Fibroblast of lung (primary cell): ENCODE measurements at regions not wholly inside any gene's neighbourhood (a gene's known extent, or its start where the extent isn't known, plus 50 kb on each side); places are given as distances from the start of the nearest gene placed in this dataset.

Experiments used
- CTCF ChIP-seq, 2 donors: IDR thresholded peaks in 1 of 2; conservative IDR thresholded peaks in 1 of 2; 1 replicate in 1 of 2; 2 replicates in 1 of 2; pipeline ENCODE4 v1.5.1; 2011 to 2012; ENCODE audit warnings: low read length in 2 of 2, control low read depth in 1 of 2, inconsistent platforms in 1 of 2, low read depth in 1 of 2, mild to moderate bottlenecking in 1 of 2
- EZH2 ChIP-seq: IDR thresholded peaks from 2 replicates; pipeline ENCODE4 v1.5.1; 2012; ENCODE audit warnings: low read length, control low read depth, mild to moderate bottlenecking; ENCODE audit errors: missing control alignments

DNA sequence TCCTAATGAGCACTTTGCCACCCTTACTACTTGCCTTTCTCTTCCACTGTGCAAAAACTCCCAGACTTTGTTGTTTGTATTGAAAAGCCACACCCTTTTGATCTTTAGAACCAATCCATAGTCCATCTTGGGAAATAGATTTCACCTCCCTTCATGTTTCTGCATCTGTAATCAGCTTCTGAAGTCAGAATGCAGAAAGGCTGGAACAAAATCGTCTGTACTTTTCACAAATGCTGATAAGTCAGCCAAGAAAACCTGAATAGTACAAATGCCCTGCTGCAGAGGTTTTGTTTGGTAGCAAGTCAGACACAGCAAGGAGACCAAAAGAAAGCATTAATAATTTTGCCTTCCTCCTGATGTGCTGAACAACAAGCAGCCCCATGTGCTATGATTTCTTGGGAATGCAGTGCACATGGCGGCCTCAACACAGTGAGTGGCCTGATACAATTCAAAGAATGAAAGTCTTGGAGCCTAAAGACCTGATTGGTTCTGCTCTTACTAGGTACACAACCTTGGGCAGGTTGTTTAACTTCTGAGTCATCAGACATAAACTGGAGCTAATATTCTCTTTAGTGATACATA, 59.2 kb upstream of the STK32A start:
- TF ChIP-seq CTCF (conservative IDR thresholded peaks at IDR 0.05 in 1 of 2, IDR thresholded peaks at IDR 0.05 in 1 of 2; ENCODE audit: low read depth in 1 of 2, low read length in 2 of 2) (no peak), EZH2 (no peak)
